ENCODE measurements at regions not wholly inside any gene's neighbourhood (a gene's known extent, or its start where the extent isn't known, plus 50 kb on each side); places are given as distances from the start of the nearest gene placed in this dataset.

DNA sequence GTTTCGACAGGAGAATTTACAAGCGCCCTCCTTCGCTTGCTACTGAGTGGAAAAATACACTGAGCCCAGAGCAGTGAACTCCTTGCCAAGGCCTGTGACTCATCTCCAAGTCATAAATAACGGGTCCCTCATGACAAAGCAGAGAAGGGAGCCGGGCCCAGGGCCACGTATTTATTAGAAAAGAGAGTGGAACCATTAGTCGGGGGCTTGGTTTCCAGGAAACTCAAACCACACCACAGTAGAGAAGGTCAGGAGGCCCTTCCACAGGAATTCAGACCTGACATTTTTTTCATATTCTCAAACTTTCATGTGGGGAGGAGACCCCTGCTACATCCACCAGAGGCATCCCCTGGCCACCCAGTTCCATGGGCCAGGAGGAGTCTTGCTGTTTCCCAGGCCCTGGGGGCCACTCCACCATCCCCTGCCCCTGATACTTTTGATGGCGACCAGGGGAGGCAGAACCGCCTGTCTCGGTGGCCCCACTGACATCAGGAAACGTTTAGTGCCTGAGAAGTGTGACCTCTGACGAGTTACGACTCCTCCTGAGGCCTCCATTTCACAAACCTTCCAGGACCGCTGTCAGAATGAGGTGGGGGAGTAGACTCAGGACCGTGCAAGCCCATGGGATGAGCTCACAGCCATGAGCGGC lies 289.7 kb downstream of the DYSF start:
- TF ChIP-seq FOXP2 (optimal IDR thresholded peaks at IDR 0.05; ENCODE audit: borderline replicate concordance, extremely low read depth, extremely low read length, insufficient read depth) (no peak), SIN3A (IDR thresholded peaks at IDR 0.05; ENCODE audit: borderline replicate concordance, insufficient read depth, low read length) (no peak), POLR2AphosphoS5 (IDR thresholded peaks at IDR 0.05; ENCODE audit: low read depth, low read length) (no peak), TAF1 (IDR thresholded peaks at IDR 0.05; ENCODE audit: borderline replicate concordance, insufficient read depth, low read length) (no peak)
- TF ChIP-seq, protein P1, sequence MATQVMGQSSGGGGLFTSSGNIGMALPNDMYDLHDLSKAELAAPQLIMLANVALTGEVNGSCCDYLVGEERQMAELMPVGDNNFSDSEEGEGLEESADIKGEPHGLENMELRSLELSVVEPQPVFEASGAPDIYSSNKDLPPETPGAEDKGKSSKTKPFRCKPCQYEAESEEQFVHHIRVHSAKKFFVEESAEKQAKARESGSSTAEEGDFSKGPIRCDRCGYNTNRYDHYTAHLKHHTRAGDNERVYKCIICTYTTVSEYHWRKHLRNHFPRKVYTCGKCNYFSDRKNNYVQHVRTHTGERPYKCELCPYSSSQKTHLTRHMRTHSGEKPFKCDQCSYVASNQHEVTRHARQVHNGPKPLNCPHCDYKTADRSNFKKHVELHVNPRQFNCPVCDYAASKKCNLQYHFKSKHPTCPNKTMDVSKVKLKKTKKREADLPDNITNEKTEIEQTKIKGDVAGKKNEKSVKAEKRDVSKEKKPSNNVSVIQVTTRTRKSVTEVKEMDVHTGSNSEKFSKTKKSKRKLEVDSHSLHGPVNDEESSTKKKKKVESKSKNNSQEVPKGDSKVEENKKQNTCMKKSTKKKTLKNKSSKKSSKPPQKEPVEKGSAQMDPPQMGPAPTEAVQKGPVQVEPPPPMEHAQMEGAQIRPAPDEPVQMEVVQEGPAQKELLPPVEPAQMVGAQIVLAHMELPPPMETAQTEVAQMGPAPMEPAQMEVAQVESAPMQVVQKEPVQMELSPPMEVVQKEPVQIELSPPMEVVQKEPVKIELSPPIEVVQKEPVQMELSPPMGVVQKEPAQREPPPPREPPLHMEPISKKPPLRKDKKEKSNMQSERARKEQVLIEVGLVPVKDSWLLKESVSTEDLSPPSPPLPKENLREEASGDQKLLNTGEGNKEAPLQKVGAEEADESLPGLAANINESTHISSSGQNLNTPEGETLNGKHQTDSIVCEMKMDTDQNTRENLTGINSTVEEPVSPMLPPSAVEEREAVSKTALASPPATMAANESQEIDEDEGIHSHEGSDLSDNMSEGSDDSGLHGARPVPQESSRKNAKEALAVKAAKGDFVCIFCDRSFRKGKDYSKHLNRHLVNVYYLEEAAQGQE (IDR thresholded peaks at IDR 0.05; ENCODE audit: insufficient read depth in 1 of 2, low read depth in 2 of 2, low read length in 2 of 2) = no peak

DNA sequence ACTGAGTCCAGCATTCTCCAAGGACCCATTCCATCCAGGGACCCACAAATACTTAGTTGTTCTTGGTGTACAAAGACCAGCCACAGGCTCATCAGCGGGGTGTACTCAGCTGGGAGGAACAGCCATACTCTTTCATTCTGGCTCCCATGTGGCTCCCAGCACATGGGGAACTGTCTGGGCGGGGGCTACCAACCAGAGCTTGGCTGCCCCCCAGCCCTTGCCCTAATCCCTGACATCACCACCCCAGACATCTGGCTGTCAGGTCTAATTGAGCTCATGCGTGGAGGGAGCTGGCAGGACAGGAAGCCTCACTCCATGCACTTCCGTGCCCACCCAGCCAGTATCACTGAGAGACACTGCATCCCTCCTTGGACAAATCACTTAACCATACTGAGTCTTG lies 283.6 kb downstream of the DYSF start:
- no peak for TF ChIP-seq SIN3A (IDR thresholded peaks at IDR 0.05; ENCODE audit: borderline replicate concordance, insufficient read depth, low read length)
- TF ChIP-seq, protein P1 (IDR thresholded peaks at IDR 0.05; ENCODE audit: insufficient read depth in 1 of 2, low read depth in 2 of 2, low read length in 2 of 2) = no peak
- no peak for TF ChIP-seq TAF1 (IDR thresholded peaks at IDR 0.05; ENCODE audit: borderline replicate concordance, insufficient read depth, low read length)
- no peak for TF ChIP-seq FOXP2 (optimal IDR thresholded peaks at IDR 0.05; ENCODE audit: borderline replicate concordance, extremely low read depth, extremely low read length, insufficient read depth)
- no peak for TF ChIP-seq POLR2AphosphoS5 (IDR thresholded peaks at IDR 0.05; ENCODE audit: low read depth, low read length)

DNA sequence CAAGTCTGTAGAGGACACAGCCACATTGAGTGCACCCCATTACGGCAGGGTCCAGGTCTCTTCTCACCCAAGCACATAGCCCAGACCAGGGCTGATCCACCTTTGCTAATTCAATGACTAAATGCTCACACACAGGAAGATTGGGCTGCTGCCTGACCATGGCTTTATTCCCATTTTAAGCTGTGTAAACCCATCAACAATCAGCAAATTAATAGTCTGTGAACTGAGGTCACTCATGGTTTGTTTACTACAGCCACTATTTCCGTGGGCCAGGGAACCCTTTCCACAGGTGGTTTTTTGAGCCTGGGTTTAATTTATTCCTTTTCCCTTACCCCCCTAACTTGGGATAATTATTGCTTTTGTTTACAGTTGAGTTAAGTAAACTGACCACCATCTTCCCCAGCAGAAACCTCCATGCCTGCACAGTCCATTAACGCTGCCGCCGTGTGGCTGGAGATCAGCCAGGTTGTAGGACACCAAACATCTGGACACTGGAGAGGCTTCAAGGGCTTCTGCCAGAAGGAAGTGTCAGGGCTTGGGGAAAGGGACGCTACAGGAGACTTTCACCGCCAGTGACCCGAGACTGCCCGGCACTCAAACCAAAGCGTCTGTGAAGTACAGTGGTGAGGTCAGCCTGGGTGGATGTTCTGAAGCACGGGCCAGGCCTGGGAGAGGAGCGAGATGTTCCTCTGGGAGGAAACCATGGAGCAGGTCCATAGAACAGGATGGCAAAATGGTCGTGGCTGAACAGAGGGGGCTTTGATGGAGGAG lies 282.9 kb downstream of the DYSF start:
- TF ChIP-seq SIN3A (IDR thresholded peaks at IDR 0.05; ENCODE audit: borderline replicate concordance, insufficient read depth, low read length) = no peak
- TF ChIP-seq TAF1 (IDR thresholded peaks at IDR 0.05; ENCODE audit: borderline replicate concordance, insufficient read depth, low read length) = no peak
- peak; percentile 64 for TF ChIP-seq FOXP2 (optimal IDR thresholded peaks at IDR 0.05; ENCODE audit: borderline replicate concordance, extremely low read depth, extremely low read length, insufficient read depth)
- TF ChIP-seq POLR2AphosphoS5 (IDR thresholded peaks at IDR 0.05; ENCODE audit: low read depth, low read length) = no peak
